ENCODE measurements at regions not wholly inside any gene's neighbourhood (a gene's known extent, or its start where the extent isn't known, plus 50 kb on each side); places are given as distances from the start of the nearest gene placed in this dataset.

DNA sequence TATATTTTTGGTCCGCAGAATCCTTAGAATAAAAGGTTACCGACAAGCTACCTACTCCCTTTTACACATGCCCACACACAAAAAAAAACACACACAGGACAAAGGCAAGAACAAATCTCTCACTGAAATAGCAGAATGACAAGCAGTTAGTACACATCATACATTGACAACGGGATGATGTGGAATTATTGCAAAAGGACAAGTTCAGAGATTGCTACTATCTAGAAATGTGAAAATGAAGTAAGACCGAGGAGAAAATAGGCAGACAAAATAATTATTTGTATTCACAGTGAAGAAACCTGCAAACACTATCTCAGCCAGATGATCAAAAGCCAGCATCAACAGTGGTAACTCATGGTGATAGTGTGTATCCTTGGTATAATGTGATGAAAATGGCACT, 112.2 kb upstream of the C3orf80 start:
- TF ChIP-seq, protein P1, sequence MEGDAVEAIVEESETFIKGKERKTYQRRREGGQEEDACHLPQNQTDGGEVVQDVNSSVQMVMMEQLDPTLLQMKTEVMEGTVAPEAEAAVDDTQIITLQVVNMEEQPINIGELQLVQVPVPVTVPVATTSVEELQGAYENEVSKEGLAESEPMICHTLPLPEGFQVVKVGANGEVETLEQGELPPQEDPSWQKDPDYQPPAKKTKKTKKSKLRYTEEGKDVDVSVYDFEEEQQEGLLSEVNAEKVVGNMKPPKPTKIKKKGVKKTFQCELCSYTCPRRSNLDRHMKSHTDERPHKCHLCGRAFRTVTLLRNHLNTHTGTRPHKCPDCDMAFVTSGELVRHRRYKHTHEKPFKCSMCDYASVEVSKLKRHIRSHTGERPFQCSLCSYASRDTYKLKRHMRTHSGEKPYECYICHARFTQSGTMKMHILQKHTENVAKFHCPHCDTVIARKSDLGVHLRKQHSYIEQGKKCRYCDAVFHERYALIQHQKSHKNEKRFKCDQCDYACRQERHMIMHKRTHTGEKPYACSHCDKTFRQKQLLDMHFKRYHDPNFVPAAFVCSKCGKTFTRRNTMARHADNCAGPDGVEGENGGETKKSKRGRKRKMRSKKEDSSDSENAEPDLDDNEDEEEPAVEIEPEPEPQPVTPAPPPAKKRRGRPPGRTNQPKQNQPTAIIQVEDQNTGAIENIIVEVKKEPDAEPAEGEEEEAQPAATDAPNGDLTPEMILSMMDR (IDR thresholded peaks at IDR 0.05): no peak
- no peak for TF ChIP-seq TFCP2L1 (CRISPR knock-in tag; IDR thresholded peaks at IDR 0.05)
- TF ChIP-seq EP300 (IDR thresholded peaks at IDR 0.05): no peak
- no peak for TF ChIP-seq SMC3 (IDR thresholded peaks at IDR 0.05)
